Fibroblast of lung (primary cell): ENCODE measurements at regions not wholly inside any gene's neighbourhood (a gene's known extent, or its start where the extent isn't known, plus 50 kb on each side); places are given as distances from the start of the nearest gene placed in this dataset.

Source experiments
- CTCF ChIP-seq, 2 donors: IDR thresholded peaks in 1 of 2; conservative IDR thresholded peaks in 1 of 2; 1 replicate in 1 of 2; 2 replicates in 1 of 2; pipeline ENCODE4 v1.5.1; 2011 to 2012; ENCODE audit warnings: low read length in 2 of 2, control low read depth in 1 of 2, inconsistent platforms in 1 of 2, low read depth in 1 of 2, mild to moderate bottlenecking in 1 of 2
- EZH2 ChIP-seq: IDR thresholded peaks from 2 replicates; pipeline ENCODE4 v1.5.1; 2012; ENCODE audit warnings: low read length, control low read depth, mild to moderate bottlenecking; ENCODE audit errors: missing control alignments

- TF ChIP-seq CTCF (conservative IDR thresholded peaks at IDR 0.05 in 1 of 2, IDR thresholded peaks at IDR 0.05 in 1 of 2; ENCODE audit: low read depth in 1 of 2, low read length in 2 of 2) (no peak), EZH2 (no peak)
Observed at GRCh38 chr14:98288825-98289224, 983.2 kb downstream of the BCL11B start.
